Stimulated activated CD4-positive, alpha-beta T cell treated with anti-CD3 and anti-CD28 coated beads, Interleukin-1b, Interleukin-23, amount 100 ng/mL, for 48 hours (primary cell): ENCODE measurements at regions not wholly inside any gene's neighbourhood (a gene's known extent, or its start where the extent isn't known, plus 50 kb on each side); places are given as distances from the start of the nearest gene placed in this dataset.

Experiments used
- DNase-seq: peaks from one replicate; pipeline ENCODE4 v3.0.0-alpha.2; 2020

DNA sequence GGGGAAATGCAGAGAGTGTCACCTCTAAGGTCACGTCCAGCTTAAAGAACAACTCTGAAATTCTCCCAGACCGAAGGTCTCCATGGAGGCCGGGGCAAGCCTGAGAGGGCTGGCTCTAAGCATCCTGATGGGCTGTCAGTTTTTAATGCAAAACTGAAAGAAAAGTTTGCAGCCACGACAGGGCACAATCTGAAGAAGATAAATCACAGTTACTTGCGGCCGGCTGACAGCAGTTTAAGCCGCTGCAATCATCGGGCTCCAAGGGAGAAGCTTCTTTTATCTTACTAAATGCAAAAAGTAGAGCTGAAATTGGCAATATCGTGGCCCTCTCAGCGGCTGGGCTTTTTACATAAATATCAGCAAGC lies 168.8 kb downstream of the CYLD start:
- no peak for DNase-seq

DNA sequence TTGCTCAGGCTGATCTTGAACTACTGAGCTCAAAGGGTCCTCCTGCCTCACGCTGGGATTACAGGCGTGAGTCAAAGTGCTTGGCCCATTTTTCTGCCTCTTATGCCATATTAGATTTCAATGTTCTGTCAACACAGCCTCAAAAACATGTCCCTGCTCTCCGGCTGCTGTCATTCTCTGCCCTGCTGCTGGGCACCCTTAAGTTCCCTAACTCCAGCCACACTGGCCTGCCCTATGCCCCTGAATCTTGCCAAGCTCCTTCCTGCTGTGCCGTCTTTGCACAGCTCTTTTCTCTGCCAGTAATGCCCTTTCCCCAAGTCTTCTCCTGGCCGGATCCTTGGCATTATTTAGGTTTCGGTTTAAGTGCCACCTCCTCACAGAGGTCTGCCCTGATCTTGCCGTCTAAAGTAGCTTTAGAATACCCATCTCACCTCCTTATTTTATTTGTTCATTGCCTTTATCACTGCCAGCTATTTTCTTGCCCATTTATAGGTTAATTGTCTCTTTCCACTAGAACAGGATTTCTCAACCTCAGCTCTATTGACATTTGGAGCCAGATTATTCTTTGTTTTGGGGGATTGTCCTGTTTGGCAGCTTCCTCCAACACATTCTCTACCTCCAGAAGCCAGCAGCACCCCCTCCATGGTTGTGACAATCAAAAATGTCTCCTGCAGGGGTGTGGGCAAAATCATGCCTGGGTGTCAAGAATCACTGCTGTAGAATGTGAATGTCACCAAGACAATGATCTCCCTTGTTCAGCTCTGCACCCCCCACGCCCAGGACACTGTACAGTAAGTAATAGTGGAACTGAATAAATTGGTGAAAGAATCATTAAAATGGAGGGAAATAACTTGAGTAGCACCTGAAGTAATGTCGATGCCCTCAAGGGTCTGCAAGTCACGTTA lies 168.2 kb downstream of the CYLD start:
- no peak for DNase-seq

DNA sequence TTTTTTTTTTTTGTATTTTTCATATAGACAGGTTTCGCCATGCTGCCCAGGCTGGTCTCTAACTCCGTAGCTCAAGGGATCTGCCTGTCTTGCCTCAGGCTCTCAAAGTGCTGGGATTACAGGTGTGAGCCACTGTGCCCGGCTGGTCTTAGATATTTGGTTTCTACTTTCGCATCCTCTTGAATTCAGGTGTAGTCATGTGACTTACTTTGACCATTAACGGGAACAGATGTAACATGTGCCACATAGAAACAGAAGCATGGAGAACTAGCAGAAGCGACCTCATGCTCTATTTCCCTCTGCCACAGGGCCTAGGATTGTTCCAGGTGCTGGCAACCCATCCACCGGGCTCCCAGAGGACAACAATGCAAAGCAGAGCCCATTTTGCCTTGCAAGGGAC lies 166.6 kb downstream of the CYLD start:
- no peak for DNase-seq

DNA sequence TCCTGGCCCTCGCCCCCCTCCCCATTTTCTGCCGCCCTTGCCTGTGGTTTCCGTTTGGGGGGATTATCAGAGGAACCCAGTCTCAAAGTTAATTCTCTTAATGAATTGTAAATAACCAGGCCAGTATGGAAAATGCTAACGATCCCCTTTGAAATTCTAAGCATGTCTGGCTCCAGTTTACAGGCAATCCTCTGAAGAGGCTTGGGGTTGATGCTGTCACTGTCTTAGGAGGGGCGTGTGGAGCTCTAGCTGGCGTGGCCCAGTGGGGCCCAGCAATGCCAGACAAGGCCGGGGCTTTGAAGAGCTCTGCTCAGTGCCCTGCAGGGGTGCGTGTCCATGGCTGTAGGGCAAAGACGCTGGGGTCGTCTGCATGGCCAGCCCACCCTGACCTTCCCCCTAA lies 164.6 kb downstream of the CYLD start:
- no peak for DNase-seq

DNA sequence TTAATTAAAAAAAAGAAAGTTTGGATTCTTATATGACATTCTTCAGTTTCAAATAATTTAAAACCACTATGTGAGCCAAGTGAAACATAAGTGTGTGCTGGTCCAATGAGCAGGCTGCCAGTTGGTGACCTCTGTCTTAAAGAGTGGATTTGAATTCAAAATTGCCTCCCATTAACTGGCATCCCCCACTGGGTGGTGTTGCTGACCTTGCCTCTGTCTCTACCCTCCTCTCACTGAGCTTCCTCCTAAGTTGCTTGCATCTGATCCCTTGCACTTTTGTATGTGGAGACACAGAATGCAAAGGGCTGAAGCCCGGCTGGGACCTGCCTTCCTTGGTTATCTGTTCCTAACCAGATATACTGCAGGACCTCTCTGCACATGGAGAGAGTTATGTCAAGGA lies 160.6 kb downstream of the CYLD start:
- no peak for DNase-seq

DNA sequence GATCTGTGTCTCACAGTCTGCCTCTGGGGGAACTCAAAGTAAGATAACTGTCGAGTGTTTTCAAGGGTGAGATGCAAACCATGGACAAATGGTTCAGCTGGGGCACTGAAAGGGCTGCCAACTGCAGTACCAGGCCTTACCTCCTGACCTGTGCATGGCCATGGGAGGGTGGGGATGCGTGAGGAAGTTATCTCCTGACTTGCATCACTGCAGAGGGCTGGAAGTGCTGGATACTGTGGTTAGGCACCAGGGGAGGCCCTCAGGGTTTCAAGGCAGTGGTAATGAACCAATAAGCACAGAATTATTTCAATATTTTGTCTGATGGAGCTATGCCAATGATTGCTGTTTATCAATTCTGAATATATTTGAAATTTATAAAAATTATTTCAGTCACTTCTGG lies 159.2 kb downstream of the CYLD start:
- DNase-seq: no peak

DNA sequence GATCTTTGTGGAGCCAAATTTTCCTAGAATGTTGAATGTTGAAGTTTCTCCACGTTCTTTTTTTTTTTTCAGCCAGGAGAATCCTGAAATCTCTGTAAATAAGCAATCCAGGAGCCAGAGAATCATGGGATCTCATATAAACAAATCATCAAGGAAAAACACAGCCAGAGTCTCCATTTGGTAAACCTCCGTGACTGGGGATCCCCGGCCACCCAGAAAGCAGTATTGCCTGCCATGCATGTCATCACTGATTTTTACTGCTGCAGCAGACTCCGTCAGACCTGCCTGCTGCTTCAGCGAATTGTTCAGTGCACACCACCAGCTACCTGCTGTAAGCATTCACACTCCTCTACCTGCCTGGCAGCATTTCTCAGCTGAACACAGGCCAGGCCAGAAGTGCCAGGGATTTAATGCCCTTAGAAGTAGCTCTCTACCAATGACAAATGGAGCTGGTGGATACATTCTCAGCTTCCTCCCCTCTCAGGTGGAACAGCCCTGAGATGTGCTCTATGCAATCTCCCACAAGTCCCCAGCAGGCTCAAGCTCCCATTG lies 158.6 kb downstream of the CYLD start:
- DNase-seq: no peak

DNA sequence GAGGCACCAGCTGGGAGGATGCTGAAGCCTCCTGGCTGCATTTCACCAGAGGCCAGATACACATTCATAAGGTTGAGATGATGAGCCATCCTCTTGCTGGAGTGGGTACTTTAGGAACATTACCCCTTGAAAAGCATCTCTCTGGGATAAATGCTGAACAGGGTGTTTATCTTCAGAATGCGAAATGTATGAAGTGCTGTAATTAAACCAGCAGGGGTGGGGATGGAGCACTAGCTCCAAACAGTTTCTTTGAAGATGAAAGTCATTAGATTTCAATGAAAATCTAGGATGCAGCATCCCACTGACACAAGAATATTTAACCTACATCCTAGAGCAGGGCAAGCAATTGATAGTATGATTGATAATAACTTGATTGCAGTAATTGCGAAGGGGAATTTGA lies 158.1 kb downstream of the CYLD start:
- DNase-seq: no peak

DNA sequence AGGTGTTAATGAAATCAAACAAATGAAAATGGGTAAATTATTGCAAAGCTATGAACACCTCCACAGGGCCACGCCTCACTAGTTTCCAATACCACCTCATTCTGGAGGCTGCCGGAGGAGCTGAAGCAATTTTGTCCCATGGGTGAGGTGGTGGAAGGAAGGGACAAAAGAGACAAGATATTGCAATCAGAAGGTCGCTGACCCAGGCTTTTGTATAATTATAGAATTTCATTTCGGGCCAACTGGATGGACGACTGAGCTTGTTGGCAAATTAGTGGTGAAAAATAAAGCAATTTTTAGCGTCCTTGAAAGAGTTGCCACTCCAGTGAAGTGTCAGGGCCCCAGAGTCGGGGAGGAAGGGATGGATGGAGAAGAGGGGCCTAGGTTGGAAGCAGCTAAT lies 147.9 kb downstream of the CYLD start:
- no peak for DNase-seq

DNA sequence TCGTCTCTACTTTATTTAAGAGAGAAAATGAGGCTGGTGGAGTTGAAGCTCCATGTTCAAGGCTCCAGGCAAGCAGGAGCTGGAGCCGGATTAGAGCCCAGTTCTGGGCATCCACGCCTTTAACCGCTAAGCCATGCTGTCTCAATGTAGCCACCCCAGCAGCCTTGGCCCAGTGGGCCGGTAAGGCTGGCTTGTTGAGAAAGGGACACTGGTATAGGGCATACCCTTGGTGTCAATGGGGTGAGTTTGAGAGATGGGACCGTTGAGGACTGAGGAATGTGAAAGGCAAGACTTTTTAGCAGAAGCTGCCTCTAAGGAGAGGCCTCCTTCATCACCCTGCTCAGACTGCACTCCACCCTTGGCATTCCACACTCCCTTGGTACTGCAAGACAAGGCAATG lies 147.4 kb downstream of the CYLD start:
- no peak for DNase-seq

DNA sequence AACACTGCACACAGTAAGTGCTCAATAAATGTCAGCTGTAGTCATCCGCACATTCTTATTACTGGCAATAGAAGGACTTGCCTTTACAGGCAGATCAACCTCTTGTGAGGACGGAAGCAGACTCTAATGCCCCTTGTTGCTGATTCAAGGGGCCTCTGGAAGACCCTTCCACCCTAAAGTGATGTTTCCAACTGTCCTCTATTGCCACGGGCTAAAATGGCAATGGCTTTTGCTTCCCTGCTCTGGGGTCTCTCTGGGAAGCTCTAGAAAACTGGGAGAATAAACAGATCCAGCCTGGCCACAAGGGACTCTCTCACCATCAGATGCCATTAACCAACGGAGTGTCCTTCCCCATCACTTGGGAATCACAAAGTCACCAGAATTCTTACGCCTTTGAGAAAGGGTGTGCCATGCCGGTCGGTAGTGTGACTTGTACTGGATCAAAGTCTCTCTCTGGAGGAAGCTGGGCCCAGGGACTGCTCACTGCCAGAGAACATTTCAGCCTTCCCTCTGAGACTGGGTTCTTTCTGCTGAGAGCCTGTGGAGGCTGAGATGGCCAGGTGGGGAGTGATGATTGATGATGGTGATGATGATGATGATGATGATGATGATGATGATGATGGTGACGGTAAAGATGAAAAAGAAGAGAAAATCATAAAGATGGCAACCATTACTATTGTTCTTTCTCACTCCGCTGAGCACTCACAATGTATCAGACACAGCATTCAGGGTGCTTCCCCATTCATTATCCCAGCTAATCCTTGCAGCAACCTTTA lies 146.8 kb downstream of the CYLD start:
- no peak for DNase-seq

DNA sequence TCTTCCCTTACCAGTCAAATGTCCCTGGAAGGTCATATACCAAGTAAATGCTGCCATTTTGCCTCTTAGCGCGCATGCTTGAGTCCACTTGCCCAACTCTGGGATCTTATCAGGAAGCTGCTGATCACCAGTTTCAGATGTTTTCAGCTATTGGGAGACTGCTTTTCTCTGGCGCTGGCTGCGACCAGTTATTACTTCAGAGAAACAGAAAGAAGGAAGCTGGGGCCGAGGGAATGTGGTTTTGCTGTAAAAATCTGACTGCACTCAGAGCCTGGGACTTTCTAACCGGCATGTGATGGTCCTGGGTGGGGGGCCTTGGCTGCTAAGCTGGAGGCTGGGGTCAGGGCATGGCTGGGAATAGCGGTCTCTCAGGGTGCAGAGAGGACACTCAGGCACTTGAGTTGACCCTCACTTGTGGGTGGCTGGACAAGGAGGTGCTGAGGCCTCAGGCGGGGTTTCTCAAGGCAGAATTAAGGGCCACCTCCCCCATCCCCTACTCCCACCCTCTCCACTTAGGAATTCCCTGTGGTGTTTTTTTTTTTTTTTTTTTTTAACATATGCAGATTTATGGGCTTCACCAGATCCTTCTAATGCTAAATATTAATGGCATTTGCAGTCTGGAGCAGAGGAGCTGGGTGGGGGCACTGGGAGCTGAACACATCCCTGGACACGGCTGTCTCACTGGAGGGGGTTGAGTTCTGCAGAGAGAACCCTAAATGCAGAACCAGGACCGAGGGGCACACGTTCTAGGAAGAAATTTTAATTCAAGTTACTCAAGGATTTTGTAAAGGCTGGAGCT lies 145.8 kb downstream of the CYLD start:
- no peak for DNase-seq

DNA sequence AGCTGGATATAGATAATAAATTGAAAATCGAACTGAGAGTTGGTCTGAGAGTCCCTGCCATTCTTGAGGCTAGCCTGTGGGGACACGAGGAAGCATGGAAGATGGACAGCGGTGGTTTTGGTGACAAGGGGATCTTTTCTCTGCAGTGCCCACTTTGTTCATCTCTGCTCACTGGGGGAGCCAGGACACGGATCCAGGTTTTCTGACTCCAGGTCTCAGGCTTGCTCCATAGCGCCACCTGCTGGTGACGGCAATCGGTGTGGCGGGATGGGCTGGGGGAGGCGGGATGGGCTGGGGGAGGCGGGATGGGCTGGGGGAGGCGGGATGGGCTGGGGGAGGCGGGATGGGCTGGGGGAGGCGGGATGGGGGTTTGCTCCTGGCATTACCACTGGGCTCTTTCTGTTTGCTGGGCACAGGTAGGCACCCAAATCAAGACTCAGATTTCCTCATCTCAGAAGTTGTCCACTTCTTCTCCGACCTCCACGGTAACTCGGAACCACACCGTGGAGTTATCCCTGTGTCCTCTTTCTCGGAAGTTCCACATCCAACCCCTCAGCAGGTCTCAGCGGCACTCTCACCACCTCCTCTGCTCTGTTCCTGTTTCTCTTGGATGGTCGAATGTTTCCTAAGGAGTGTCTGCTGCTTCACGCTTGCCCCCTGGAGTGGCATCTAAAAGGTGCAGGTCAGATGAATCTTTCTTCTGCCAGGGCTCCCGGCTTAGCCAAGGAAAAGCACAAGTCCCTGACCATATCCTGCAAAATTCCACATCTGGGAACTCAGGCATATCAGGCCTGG lies 142.4 kb downstream of the CYLD start:
- peak; percentile 28 for DNase-seq

DNA sequence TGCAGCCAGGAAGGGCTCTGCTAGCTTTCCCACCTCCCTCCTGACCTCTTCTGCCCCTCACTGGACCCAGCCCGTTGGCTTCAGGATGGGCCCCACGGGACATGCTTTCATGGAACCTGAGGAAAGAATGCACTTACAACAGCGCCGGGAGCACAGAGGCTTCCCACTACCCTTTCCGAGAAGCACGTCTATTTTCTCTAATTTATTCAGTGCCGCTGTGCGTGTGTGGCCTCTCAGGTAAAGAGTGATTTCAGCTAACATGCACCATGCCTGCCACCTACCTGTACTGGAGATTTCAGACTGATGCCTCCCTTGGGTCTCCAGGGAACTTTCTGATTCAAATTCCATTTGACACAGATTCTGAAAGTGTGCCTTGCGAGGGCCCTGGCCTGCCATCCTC lies 140.1 kb downstream of the CYLD start:
- DNase-seq: no peak

DNA sequence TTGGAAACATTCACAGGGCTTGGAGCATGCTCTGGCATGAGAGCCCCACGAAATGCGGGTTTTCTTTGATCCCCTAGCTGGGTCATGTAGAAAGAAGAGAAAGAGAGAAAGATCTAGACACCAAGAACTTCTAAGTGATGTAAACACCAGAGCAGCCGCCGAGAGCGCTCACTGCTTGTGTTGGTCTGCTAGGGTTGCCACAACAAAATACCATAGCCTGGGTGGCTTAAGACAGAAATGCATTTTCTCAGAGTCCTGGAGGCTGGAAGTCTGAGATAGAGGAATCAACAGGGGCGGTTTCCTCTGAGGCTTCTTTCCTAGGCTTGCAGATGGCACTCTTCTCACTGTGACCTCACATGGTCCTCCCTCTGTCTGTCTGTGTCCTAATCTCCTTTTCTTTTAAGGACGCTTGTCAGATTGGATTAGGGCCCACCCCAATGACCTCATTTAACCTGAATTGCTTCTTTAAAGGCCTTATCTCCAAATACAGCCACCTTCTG lies 139.5 kb downstream of the CYLD start:
- DNase-seq: no peak

DNA sequence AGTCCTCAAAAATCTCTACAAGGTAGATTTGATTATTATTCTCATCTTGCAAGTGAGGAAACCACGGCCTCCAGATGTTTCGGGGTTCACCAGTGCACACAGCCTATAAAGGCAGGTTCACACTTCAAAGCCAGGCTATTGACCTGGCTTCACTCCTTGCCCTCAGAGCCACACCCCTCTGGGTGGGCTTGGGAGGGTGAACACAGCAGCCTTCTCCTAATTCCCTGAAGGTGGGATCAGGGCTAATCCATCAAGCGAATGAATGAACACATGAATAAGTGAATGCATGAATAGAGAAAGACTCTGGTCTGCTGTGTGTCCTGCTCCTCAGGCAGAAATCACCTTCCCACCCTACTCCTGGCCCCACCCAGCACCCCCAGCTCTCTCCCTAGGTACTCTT lies 139.0 kb downstream of the CYLD start:
- no peak for DNase-seq

DNA sequence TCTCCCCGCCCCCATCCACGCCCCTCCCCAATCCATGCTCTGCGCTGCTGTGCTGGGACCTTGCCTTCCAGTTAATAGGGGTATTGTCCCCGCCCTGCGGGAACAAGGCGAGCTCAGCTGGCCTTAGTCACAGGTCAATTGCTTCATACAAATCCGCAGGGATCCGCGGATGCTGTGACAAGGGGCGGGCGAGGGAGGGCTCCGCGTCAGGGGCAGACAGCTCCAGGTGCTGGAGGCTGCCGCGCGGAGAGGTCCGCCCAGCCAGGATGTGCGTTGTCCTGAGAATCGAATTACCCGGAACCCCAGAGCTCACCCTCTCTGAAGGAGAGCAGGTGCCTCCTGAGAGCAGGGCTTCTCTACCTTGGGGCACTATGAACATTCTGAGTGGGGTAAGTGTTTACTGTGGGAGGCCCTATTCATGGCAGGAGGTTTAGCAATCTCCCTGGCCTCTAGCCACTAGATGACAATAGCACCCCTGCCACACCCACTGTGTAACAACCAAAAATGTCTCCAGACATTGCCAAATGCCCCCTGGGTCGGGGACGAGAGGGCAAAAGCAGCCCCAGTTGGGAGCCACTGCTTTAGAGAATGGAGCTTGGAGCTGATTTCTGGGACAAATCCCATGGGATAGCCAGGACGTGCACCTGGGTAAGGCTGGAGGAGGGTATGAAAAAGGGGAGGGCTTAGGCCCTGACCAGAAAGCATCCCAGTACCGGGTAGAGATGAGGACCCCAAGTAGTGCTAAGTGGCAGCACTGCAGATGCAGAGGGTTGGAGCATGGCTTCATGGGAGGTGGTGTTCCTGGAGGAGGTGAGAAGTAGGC lies 138.2 kb downstream of the CYLD start:
- no peak for DNase-seq

DNA sequence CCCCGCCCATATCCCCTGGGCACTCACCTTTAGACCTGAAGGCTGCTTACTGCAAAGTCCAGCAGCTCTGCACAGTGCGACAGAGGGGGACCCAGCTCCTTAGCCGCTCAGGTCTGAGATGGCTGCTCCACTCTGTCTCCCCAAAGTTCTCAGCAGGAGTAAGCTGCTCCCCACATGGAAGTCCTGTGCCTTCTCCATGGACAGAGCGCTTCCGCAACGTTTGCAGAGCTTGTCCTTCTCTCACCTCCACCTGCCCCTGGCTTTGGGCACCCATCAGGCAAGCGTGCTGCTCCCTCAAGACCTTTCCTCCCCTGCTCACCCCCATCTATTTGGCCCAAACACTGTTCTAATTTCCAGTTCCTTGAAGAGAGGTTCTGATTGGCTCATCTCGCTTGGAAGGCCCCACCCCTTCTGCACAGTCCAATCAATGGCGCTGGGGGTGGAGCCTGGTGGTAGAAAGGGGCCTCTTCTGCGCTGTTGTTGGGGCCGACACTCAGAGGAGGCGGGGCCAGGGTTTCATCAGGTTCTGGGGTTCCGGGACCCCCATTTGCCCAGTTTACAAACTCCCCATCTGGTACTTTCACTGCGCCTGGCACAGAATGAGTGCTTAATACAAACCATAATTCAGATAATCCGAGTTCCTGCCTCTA lies 137.2 kb downstream of the CYLD start:
- DNase-seq: no peak

DNA sequence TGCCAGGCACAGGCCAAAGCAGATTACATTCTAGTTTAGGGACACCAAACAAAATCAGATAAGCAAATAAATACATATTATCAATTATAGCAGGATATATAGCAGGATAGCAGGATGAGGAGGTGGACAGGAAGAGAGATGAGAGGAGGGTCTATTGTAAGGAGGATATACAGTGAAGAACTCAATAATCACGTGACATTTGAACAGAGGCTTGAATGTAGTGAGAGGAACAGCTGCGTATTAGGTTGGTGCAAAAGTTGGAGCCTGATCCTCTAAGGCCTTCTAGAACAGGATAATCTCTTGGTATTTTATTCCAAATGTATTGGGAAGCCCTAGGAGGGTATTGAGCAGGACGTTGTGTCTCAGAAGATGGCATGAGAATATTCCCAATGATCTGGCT lies 136.7 kb downstream of the CYLD start:
- no peak for DNase-seq

DNA sequence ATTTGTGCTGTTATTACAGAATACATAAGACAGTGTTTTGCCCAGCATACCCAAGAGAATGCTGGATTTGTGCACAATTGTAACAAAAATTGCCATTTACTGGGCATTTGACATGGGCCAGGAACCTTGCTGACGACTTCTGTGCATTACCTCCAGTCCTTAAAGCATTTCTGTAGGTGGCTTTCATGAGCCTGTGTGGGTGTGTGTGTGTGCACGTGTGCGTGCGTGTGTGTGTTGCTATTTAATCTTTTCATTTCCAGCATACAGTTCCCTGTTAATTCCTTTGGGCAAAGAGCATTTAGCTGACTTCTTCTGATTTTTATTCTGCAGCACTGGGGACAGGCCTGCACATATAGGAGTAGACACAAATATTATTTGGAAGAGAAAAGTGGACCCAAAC lies 134.4 kb downstream of the CYLD start:
- DNase-seq: no peak

DNA sequence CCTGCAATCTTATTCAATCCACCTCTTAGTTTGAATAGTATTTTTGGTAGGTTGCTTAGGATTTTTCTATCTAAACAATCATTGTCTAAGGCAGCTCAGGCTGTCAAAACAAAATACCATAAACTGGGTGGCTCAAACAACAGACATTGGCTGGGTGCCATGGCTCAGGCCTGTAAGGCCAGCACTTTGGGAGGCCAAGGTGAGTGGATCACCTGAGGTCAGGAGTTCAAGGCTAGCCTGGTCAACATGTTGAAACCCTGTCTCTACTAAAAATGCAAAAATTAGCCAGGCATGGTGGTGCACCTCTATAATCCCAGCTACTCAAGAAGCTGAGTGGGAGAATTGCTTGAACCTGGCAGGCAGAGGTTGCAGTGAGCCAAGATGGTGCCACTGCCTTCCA lies 126.7 kb downstream of the CYLD start:
- no peak for DNase-seq
